ENCODE measurements at regions not wholly inside any gene's neighbourhood (a gene's known extent, or its start where the extent isn't known, plus 50 kb on each side); places are given as distances from the start of the nearest gene placed in this dataset.

DNA sequence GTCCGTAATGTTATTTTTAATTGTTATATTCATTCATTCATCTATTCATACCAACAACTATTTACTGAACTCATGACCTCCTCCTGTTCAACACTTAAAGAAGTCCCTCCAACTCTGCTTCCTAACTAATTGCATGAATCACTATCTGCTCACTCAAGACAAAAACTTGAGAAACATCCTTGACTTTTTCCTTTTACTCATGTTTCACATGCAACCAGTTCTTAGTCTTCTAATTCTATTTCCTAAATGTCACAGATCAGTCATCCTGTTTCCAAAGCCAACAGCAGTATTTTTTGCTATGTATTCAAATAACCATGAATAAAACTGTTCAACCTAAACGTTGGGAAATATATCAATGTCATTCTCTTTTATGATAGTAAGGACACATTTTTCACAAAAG is 124.6 kb upstream of the GBE1 start:
- no peak for TF ChIP-seq ZNF70 (CRISPR knock-in tag; IDR thresholded peaks at IDR 0.05)
- TF ChIP-seq RARB (CRISPR knock-in tag; IDR thresholded peaks at IDR 0.05): no peak
- ATAC-seq: no peak

DNA sequence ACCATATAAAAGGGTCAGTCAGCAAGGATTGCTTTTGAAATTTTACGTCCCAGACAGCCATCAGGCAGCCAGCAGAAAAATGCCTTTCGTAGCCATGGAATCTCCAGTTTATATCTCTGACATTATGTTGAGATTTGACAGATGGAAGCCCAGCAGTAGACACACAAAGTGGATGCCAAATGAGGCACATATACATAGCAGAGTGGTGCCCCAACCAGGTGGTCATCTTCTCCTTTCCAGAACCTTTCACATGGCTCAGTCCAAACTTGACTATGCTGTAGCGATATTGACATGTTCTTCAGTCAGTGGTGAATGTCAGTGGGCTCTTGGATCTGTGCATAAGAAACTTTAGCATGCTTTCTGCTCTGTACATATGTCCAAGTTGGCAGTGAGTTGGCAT is 123.3 kb upstream of the GBE1 start:
- ATAC-seq: no peak
- TF ChIP-seq ARNTL (CRISPR knock-in tag; IDR thresholded peaks at IDR 0.05; ENCODE audit: borderline replicate concordance, low read depth) (no peak), ISL1 (CRISPR knock-in tag; IDR thresholded peaks at IDR 0.05) (no peak), ZC3H10 (CRISPR knock-in tag; IDR thresholded peaks at IDR 0.05) (no peak), ZNF8 (CRISPR knock-in tag; IDR thresholded peaks at IDR 0.05) (no peak), OSR1 (CRISPR knock-in tag; IDR thresholded peaks at IDR 0.05) (no peak), ESRRG (CRISPR knock-in tag; IDR thresholded peaks at IDR 0.05) (no peak), PPARA (CRISPR knock-in tag; IDR thresholded peaks at IDR 0.05; ENCODE audit: borderline replicate concordance) (no peak), SNAI2 (CRISPR knock-in tag; IDR thresholded peaks at IDR 0.05) (no peak), GLIS3 (CRISPR knock-in tag; IDR thresholded peaks at IDR 0.05) (no peak), TOX (CRISPR knock-in tag; IDR thresholded peaks at IDR 0.05; ENCODE audit: borderline replicate concordance) (no peak), BACH2 (CRISPR knock-in tag; IDR thresholded peaks at IDR 0.05; ENCODE audit: borderline replicate concordance) (no peak), ZFP30 (CRISPR knock-in tag; IDR thresholded peaks at IDR 0.05) (no peak), ZFP3 (CRISPR knock-in tag; IDR thresholded peaks at IDR 0.05) (no peak)
- TF ChIP-seq, protein P1, sequence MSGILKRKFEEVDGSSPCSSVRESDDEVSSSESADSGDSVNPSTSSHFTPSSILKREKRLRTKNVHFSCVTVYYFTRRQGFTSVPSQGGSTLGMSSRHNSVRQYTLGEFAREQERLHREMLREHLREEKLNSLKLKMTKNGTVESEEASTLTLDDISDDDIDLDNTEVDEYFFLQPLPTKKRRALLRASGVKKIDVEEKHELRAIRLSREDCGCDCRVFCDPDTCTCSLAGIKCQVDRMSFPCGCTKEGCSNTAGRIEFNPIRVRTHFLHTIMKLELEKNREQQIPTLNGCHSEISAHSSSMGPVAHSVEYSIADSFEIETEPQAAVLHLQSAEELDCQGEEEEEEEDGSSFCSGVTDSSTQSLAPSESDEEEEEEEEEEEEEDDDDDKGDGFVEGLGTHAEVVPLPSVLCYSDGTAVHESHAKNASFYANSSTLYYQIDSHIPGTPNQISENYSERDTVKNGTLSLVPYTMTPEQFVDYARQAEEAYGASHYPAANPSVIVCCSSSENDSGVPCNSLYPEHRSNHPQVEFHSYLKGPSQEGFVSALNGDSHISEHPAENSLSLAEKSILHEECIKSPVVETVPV (CRISPR knock-in tag; IDR thresholded peaks at IDR 0.05): no peak
- TF ChIP-seq, protein P2, sequence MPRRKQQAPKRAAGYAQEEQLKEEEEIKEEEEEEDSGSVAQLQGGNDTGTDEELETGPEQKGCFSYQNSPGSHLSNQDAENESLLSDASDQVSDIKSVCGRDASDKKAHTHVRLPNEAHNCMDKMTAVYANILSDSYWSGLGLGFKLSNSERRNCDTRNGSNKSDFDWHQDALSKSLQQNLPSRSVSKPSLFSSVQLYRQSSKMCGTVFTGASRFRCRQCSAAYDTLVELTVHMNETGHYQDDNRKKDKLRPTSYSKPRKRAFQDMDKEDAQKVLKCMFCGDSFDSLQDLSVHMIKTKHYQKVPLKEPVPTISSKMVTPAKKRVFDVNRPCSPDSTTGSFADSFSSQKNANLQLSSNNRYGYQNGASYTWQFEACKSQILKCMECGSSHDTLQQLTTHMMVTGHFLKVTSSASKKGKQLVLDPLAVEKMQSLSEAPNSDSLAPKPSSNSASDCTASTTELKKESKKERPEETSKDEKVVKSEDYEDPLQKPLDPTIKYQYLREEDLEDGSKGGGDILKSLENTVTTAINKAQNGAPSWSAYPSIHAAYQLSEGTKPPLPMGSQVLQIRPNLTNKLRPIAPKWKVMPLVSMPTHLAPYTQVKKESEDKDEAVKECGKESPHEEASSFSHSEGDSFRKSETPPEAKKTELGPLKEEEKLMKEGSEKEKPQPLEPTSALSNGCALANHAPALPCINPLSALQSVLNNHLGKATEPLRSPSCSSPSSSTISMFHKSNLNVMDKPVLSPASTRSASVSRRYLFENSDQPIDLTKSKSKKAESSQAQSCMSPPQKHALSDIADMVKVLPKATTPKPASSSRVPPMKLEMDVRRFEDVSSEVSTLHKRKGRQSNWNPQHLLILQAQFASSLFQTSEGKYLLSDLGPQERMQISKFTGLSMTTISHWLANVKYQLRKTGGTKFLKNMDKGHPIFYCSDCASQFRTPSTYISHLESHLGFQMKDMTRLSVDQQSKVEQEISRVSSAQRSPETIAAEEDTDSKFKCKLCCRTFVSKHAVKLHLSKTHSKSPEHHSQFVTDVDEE (CRISPR knock-in tag; IDR thresholded peaks at IDR 0.05): no peak
- TF ChIP-seq, protein P3, sequence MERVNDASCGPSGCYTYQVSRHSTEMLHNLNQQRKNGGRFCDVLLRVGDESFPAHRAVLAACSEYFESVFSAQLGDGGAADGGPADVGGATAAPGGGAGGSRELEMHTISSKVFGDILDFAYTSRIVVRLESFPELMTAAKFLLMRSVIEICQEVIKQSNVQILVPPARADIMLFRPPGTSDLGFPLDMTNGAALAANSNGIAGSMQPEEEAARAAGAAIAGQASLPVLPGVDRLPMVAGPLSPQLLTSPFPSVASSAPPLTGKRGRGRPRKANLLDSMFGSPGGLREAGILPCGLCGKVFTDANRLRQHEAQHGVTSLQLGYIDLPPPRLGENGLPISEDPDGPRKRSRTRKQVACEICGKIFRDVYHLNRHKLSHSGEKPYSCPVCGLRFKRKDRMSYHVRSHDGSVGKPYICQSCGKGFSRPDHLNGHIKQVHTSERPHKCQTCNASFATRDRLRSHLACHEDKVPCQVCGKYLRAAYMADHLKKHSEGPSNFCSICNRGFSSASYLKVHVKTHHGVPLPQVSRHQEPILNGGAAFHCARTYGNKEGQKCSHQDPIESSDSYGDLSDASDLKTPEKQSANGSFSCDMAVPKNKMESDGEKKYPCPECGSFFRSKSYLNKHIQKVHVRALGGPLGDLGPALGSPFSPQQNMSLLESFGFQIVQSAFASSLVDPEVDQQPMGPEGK (CRISPR knock-in tag; IDR thresholded peaks at IDR 0.05; ENCODE audit: borderline replicate concordance): no peak
- TF ChIP-seq, protein P4, sequence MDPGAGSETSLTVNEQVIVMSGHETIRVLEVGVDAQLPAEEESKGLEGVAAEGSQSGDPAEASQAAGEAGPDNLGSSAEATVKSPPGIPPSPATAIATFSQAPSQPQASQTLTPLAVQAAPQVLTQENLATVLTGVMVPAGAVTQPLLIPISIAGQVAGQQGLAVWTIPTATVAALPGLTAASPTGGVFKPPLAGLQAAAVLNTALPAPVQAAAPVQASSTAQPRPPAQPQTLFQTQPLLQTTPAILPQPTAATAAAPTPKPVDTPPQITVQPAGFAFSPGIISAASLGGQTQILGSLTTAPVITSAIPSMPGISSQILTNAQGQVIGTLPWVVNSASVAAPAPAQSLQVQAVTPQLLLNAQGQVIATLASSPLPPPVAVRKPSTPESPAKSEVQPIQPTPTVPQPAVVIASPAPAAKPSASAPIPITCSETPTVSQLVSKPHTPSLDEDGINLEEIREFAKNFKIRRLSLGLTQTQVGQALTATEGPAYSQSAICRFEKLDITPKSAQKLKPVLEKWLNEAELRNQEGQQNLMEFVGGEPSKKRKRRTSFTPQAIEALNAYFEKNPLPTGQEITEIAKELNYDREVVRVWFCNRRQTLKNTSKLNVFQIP (CRISPR knock-in tag; IDR thresholded peaks at IDR 0.05; ENCODE audit: borderline replicate concordance, low read depth): no peak

DNA sequence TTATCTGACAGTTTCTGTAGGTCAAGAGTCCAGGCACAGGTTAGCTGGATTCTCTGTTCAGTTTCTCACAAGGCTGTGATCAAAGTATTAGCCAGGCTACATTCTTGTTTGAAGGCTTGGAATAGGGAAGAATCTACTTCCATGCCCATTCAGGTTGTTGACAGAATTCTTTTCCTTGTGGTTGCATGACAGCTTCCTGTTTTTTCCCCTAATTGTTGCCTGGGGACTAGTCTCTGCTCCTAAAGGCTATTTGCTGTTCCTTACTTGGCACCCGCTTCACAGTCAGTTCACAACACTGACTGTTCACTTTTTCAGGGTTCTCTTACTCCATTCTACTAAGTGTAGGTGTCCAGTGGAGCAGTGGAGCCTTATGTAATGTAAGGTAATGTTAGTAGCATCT is 115.4 kb upstream of the GBE1 start:
- TF ChIP-seq, protein P3 (CRISPR knock-in tag; IDR thresholded peaks at IDR 0.05; ENCODE audit: borderline replicate concordance): no peak
- no peak for TF ChIP-seq TOX (CRISPR knock-in tag; IDR thresholded peaks at IDR 0.05; ENCODE audit: borderline replicate concordance)
- ATAC-seq: no peak

DNA sequence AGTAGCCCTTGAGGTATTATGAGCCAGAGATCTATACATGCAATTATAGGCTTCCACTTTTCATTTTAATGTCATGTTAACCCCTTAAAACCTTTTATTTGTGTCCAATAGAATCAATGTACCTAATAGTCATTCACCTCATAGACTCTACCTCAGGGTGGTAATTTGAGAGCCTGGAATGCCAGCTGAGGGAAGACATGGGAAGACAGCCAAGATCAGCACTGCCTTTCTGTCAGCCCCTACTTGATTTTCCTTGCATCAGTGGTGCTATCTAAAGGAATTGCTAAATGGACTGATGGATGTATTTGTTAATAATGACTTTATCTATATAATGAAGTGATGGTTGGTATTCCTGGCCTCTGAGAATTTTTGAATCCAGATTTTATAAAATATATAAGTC is 113.3 kb upstream of the GBE1 start:
- no peak for ATAC-seq
- TF ChIP-seq ZNF565 (CRISPR knock-in tag; conservative IDR thresholded peaks at IDR 0.05; ENCODE audit: low read depth): no peak
- TF ChIP-seq RARB (CRISPR knock-in tag; IDR thresholded peaks at IDR 0.05): no peak
- no peak for TF ChIP-seq TOX (CRISPR knock-in tag; IDR thresholded peaks at IDR 0.05; ENCODE audit: borderline replicate concordance)
- TF ChIP-seq ISL1 (CRISPR knock-in tag; IDR thresholded peaks at IDR 0.05): no peak
- TF ChIP-seq TCF4 (CRISPR knock-in tag; IDR thresholded peaks at IDR 0.05; ENCODE audit: borderline replicate concordance): no peak
- TF ChIP-seq, protein P5, sequence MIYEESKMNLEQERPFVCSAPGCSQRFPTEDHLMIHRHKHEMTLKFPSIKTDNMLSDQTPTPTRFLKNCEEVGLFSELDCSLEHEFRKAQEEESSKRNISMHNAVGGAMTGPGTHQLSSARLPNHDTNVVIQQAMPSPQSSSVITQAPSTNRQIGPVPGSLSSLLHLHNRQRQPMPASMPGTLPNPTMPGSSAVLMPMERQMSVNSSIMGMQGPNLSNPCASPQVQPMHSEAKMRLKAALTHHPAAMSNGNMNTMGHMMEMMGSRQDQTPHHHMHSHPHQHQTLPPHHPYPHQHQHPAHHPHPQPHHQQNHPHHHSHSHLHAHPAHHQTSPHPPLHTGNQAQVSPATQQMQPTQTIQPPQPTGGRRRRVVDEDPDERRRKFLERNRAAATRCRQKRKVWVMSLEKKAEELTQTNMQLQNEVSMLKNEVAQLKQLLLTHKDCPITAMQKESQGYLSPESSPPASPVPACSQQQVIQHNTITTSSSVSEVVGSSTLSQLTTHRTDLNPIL (CRISPR knock-in tag; IDR thresholded peaks at IDR 0.05; ENCODE audit: low read depth): no peak
- no peak for TF ChIP-seq OSR1 (CRISPR knock-in tag; IDR thresholded peaks at IDR 0.05)
- TF ChIP-seq, protein P1 (CRISPR knock-in tag; IDR thresholded peaks at IDR 0.05): no peak
- no peak for TF ChIP-seq ZNF8 (CRISPR knock-in tag; IDR thresholded peaks at IDR 0.05)
- no peak for TF ChIP-seq CSDC2 (CRISPR knock-in tag; IDR thresholded peaks at IDR 0.05)
